ENCODE measurements at regions not wholly inside any gene's neighbourhood (a gene's known extent, or its start where the extent isn't known, plus 50 kb on each side); places are given as distances from the start of the nearest gene placed in this dataset.

DNA sequence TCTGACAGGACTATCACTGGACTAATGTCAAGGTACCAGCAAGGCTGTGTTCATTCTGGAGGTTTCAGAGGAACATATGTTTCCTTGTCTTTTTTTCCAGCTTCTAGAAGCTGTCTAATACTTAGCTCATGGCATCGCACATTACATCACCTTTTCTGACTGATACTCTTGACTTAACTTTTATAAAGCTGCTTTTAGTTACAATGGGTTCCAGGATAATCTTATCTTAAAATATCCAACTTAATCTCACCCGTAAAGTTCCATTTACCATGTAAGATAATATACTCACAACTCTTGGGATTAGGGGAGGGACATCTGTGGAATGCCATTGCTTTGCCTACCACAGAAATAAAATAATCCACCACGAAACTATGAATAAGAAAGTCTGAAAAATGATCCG lies 394.2 kb downstream of the CDH19 start:
- Histone ChIP-seq H3K4me1 (ENCODE audit: insufficient read depth, low read length) (no peaks in the 10 kb centered on the region), H3K27me3 (ENCODE audit: insufficient read depth, low read length) (no peaks in the 10 kb centered on the region), H3K27ac (ENCODE audit: low read depth, low read length) (no peak overlapping the region), H3K4me3 (ENCODE audit: low read length) (no peak overlapping the region), H3K9me3 (ENCODE audit: insufficient read depth, low read depth, low read length) (no peaks in the 10 kb centered on the region), H3K36me3 (ENCODE audit: insufficient read depth, low read length) (no peaks in the 10 kb centered on the region), H3K9ac (ENCODE audit: low read depth, low read length) (no peak overlapping the region)
- WGBS, result 94% methylated on average over 3 of the region's 4 CpGs

DNA sequence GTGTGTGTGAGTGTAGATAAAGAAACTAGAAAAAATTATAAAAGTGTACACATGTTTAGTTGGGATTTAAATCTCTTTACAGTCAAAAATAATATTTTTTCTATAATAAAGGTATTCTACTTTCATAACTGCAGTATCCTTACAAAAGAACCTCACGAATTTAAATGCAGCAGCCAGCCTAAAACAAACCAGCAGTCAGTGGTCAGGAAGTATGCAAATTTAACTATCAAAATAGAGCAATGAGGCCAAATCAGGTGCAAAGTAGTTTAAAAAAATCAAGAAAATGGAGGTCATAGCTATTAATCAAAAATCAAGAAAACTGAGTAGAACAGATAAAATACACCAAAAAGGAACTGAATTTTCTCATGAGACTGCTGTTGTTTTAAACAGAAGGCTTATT lies 407.1 kb downstream of the CDH19 start:
- Histone ChIP-seq H3K27me3 (ENCODE audit: insufficient read depth, low read length) (no peaks in the 10 kb centered on the region), H3K4me3 (ENCODE audit: low read length) (no peak overlapping the region), H3K36me3 (ENCODE audit: insufficient read depth, low read length) (no peaks in the 10 kb centered on the region), H3K4me1 (ENCODE audit: insufficient read depth, low read length) (no peaks in the 10 kb centered on the region), H3K27ac (ENCODE audit: low read depth, low read length) (no peak overlapping the region), H3K9ac (ENCODE audit: low read depth, low read length) (no peak overlapping the region), H3K9me3 (ENCODE audit: insufficient read depth, low read depth, low read length) (no peaks in the 10 kb centered on the region)
- WGBS, result no CpG with 5 or more reads among the region's 1 CpG

DNA sequence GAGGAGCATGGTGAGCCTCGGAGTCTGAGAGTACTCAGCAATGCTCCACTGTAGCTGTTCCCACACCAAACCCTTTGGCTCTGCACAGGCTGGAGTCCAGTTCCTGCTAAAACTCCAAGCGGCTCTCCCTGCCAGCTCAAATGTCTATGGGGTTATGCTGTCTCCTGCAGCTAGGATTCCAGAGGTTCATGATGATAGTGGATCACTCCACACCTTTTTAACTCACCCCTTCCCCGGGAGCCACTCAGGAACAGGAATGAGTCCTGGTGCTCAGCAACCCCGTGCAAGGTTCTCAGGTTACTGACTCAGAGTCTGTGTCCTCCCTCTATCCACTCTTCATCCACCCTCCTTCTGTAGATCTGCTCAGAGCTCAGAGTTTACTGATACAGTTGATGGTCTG lies 410.0 kb downstream of the CDH19 start:
- no peak overlapping the region for H3K4me3 ChIP-seq (ENCODE audit: low read length)
- H3K9ac ChIP-seq (ENCODE audit: low read depth, low read length), result no peak overlapping the region
- H3K27ac ChIP-seq (ENCODE audit: low read depth, low read length), result no peak overlapping the region
- WGBS, result 90% methylated on average over 4 of the region's 4 CpGs
- no peaks in the 10 kb centered on the region for H3K4me1 ChIP-seq (ENCODE audit: insufficient read depth, low read length)
- H3K9me3 ChIP-seq (ENCODE audit: insufficient read depth, low read depth, low read length), result no peaks in the 10 kb centered on the region
- H3K27me3 ChIP-seq (ENCODE audit: insufficient read depth, low read length), result no peaks in the 10 kb centered on the region
- no peaks in the 10 kb centered on the region for H3K36me3 ChIP-seq (ENCODE audit: insufficient read depth, low read length)

DNA sequence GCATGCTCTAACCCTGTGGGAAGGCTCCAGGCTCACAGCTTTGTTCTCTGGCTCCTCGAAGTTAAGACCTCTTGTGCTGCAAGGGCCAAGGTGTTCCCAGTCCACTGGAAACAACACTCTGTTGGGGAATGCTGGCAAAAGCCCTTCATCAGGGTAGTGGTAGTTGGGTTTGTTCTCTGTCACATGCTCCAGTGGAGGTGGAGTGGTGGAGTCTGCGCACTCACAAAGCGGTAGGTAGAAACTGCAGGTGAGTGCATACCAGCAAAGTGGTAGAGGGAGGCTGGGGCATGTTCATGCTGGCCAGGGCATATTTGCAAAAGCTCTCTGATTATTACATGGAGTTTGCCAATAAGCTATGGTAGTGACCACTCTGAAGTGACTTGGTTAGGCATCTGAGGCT lies 410.5 kb downstream of the CDH19 start:
- no peaks in the 10 kb centered on the region for H3K4me1 ChIP-seq (ENCODE audit: insufficient read depth, low read length)
- H3K27ac ChIP-seq (ENCODE audit: low read depth, low read length), result no peak overlapping the region
- no peaks in the 10 kb centered on the region for H3K36me3 ChIP-seq (ENCODE audit: insufficient read depth, low read length)
- H3K9ac ChIP-seq (ENCODE audit: low read depth, low read length), result no peak overlapping the region
- 62% methylated on average over 3 of the region's 3 CpGs for WGBS
- no peaks in the 10 kb centered on the region for H3K27me3 ChIP-seq (ENCODE audit: insufficient read depth, low read length)
- H3K9me3 ChIP-seq (ENCODE audit: insufficient read depth, low read depth, low read length), result no peaks in the 10 kb centered on the region
- H3K4me3 ChIP-seq (ENCODE audit: low read length), result no peak overlapping the region

DNA sequence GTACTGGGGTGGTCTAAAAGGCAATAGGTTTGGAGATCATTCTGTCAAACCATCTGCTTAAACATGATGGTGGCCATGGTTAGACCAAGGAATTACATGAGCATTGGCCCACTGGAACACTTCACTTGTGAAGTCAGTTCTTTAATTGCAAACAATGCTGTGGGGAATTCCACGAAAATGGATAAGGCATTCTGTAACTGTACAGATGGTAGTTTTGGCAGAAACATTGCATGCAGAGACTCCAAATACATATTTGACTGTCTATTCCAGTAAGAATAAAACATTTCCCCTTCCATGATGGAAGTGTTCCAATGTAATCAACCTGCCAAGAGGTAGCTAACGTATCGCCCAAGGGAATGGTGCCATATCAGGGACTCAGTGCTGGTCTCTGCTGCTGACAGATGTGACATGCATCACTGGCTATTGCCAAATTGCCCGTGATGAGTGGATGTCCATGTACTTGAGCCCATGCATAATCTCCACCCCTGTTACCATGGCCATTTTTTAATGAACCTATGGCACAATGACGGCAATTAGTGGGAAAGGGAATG lies 417.9 kb downstream of the CDH7 start:
- Histone ChIP-seq H3K9me3 (ENCODE audit: insufficient read depth, low read depth, low read length) (no peaks in the 10 kb centered on the region), H3K9ac (ENCODE audit: low read depth, low read length) (no peak overlapping the region), H3K27ac (ENCODE audit: low read depth, low read length) (no peak overlapping the region), H3K36me3 (ENCODE audit: insufficient read depth, low read length) (no peaks in the 10 kb centered on the region), H3K4me1 (ENCODE audit: insufficient read depth, low read length) (no peaks in the 10 kb centered on the region), H3K4me3 (ENCODE audit: low read length) (no peak overlapping the region), H3K27me3 (ENCODE audit: insufficient read depth, low read length) (no peaks in the 10 kb centered on the region)
- 95% methylated on average over 5 of the region's 5 CpGs for WGBS

DNA sequence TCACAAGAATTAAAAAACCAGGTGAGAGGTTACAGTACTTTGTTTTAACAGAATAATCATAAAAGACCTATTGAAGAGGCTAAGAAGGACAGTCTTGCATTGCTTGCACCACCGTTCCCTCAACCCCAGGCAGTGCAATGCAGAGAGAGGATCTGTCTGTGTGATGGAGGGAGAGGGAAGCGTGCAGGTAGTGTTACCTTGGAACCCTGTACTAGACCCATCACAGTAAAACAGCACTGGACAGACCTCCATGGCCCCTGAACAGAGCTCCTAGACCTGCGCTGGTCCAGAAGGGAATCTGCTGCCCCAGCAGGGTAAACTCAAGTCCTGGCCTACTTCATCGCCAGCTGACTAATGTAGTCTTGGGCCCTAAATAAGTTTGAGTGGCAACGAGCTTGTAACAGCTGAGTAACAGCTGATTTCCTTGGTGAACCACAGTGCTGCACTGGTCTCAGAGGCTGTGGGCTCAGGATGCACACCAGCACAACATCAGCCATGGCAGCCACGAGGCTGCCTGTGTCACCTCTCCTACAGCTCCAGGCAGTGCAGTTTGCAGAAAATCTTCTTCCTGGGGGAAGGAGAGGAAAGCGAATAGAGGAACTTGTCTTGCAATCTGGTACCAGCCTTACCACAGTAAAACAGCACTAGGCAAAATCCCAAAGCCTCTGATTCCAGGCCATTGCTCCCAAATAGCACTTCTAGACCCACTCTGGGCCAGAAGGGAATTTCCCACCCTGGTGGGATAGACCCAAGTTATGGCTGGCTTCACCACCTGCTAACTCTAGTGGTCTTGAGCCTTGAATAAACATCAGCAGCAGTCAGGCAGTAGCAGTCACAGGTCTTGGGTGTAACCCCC lies 417.2 kb downstream of the CDH7 start:
- Histone ChIP-seq H3K27me3 (ENCODE audit: insufficient read depth, low read length) (no peaks in the 10 kb centered on the region), H3K27ac (ENCODE audit: low read depth, low read length) (no peak overlapping the region), H3K4me3 (ENCODE audit: low read length) (no peak overlapping the region), H3K4me1 (ENCODE audit: insufficient read depth, low read length) (no peaks in the 10 kb centered on the region), H3K9me3 (ENCODE audit: insufficient read depth, low read depth, low read length) (no peaks in the 10 kb centered on the region), H3K9ac (ENCODE audit: low read depth, low read length) (no peak overlapping the region), H3K36me3 (ENCODE audit: insufficient read depth, low read length) (no peaks in the 10 kb centered on the region)
- WGBS, result 97% methylated on average over 6 of the region's 7 CpGs

DNA sequence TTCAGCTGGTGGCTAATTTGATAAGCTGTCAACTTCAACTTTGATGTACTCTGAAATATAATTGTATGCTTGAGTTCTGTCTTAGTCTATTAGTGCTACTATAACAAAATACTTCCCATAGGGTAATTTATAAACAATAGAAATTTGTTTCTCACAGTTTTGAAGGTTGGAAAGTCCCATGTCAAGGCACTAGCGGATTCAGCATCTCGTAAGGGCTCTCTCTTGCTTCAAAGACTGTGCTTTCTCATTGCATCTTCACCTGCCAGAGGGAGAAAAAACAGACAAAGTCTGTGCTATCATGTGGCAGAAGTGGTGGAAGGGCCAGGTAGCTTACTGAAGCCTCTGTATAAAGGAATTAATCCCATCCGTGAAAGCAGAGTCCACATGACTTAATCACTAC lies 409.2 kb downstream of the CDH7 start:
- Histone ChIP-seq H3K36me3 (ENCODE audit: insufficient read depth, low read length) (no peaks in the 10 kb centered on the region), H3K27ac (ENCODE audit: low read depth, low read length) (no peak overlapping the region), H3K4me1 (ENCODE audit: insufficient read depth, low read length) (no peaks in the 10 kb centered on the region), H3K9ac (ENCODE audit: low read depth, low read length) (no peak overlapping the region), H3K4me3 (ENCODE audit: low read length) (no peak overlapping the region), H3K27me3 (ENCODE audit: insufficient read depth, low read length) (no peaks in the 10 kb centered on the region), H3K9me3 (ENCODE audit: insufficient read depth, low read depth, low read length) (no peaks in the 10 kb centered on the region)
- 98% methylated on average over 2 of the region's 3 CpGs for WGBS

DNA sequence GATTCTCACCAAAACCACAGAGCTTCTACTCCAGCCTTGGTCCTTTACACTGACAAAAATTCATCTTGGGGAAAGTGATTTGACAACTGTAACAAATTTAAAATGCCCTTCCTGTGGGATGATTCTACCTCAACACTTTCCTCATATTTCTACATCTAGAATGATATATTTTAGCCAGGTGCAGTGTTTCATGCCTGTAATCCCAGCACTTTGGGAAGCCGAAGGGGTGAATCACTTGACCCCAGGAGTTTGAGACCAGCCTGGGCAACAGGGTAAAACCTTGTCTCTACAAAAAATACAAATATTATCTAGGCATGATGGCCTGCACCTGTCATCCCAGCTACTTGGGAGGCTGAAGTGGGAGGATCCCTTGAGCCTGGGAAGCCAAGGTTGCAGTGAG lies 408.6 kb downstream of the CDH7 start:
- Histone ChIP-seq H3K4me1 (ENCODE audit: insufficient read depth, low read length) (no peaks in the 10 kb centered on the region), H3K9ac (ENCODE audit: low read depth, low read length) (no peak overlapping the region), H3K36me3 (ENCODE audit: insufficient read depth, low read length) (no peaks in the 10 kb centered on the region), H3K27me3 (ENCODE audit: insufficient read depth, low read length) (no peaks in the 10 kb centered on the region), H3K4me3 (ENCODE audit: low read length) (no peak overlapping the region), H3K9me3 (ENCODE audit: insufficient read depth, low read depth, low read length) (no peaks in the 10 kb centered on the region), H3K27ac (ENCODE audit: low read depth, low read length) (no peak overlapping the region)
- WGBS, result 89% methylated on average over 1 of the region's 1 CpG

DNA sequence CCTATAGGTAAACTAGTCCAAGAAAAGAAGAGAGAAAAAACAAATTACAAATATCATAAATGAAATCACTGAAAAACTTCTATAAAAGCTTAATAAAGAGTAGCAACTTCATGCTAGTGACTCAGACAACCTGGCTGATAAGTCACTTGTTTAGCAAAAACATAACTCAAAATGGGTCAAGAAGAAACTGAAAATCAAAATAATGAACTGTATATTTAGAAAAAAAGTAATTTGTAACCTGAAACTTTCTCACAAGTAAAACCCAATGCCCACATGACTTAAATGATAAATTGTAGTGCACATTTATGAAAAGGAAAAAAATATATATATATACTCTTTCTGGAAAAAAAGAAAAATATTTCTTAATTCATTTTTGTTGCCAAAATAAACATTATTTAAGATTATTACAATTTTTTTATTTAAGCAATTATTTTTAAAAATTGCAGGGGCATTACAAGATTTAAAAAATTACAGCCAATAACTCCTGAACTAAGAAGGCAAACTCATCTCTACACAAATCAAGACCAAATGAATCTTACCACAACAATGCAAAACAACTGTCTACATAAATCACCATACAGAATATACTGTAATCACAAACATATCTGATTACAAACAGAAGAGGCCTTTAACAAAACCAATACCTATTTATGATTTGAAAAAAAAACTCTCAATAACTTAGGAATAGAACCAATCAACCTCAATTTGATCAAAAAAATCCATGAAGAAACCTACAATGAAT lies 406.3 kb downstream of the CDH7 start:
- Histone ChIP-seq H3K4me3 (ENCODE audit: low read length) (no peak overlapping the region), H3K9me3 (ENCODE audit: insufficient read depth, low read depth, low read length) (no peaks in the 10 kb centered on the region), H3K4me1 (ENCODE audit: insufficient read depth, low read length) (0 out of 2 replicates have a peak, but pooled peaks cover 3% of the 10 kb centered on the region), H3K27me3 (ENCODE audit: insufficient read depth, low read length) (no peaks in the 10 kb centered on the region), H3K27ac (ENCODE audit: low read depth, low read length) (no peak overlapping the region), H3K36me3 (ENCODE audit: insufficient read depth, low read length) (no peaks in the 10 kb centered on the region), H3K9ac (ENCODE audit: low read depth, low read length) (no peak overlapping the region)

DNA sequence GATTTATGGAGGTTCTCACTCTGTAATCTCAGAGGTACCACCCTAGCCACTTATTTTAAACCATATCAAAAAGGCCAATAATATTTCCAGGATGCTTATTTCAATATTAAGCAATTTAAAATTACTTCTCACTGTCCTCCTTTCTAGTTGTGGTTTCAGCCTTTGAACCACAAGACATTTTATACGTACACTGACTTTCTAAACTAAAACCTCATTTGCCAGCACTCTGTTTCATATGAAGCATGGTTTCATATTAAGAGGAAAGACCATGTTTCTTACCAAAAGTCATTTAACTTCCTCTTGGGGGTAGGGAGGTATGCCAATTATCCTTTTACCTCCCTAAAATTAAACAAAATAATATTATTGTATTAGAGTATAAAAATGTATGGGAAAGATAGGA lies 399.8 kb downstream of the CDH7 start:
- Histone ChIP-seq H3K9me3 (ENCODE audit: insufficient read depth, low read depth, low read length) (no peaks in the 10 kb centered on the region), H3K27me3 (ENCODE audit: insufficient read depth, low read length) (no peaks in the 10 kb centered on the region), H3K9ac (ENCODE audit: low read depth, low read length) (no peak overlapping the region), H3K36me3 (ENCODE audit: insufficient read depth, low read length) (no peaks in the 10 kb centered on the region), H3K4me1 (ENCODE audit: insufficient read depth, low read length) (0 out of 2 replicates have a peak, but pooled peaks cover 3% of the 10 kb centered on the region), H3K27ac (ENCODE audit: low read depth, low read length) (no peak overlapping the region), H3K4me3 (ENCODE audit: low read length) (no peak overlapping the region)
- 88% methylated on average over 1 of the region's 1 CpG for WGBS

DNA sequence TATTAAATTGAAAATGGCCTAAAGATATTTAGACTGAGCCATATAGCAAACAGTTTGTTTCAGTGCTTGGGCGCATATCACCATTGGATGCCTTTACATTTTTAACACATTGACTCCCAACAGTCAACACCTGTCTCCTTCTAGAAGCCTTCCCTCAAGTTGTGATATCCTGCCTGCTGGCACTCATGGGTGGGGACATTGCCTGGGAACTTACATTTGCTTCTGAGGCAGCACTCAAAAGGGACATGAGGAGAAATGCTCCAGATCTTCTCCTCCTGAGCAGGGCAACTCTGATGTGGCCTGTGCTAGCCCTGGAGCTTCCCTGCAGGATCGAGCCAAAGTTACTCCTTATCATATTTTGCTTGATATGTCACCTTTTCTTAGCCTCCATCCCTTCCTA lies 392.2 kb downstream of the CDH7 start:
- Histone ChIP-seq H3K9me3 (ENCODE audit: insufficient read depth, low read depth, low read length) (no peaks in the 10 kb centered on the region), H3K9ac (ENCODE audit: low read depth, low read length) (no peak overlapping the region), H3K4me3 (ENCODE audit: low read length) (no peak overlapping the region), H3K27me3 (ENCODE audit: insufficient read depth, low read length) (no peaks in the 10 kb centered on the region), H3K36me3 (ENCODE audit: insufficient read depth, low read length) (no peaks in the 10 kb centered on the region), H3K27ac (ENCODE audit: low read depth, low read length) (no peak overlapping the region), H3K4me1 (ENCODE audit: insufficient read depth, low read length) (peaks cover 6% of the 10 kb centered on the region; the same call in 1 of the 2 replicates)
- 92% methylated on average over 2 of the region's 2 CpGs for WGBS
